Esophagus squamous epithelium (tissue), 4 donors: ENCODE measurements at regions not wholly inside any gene's neighbourhood (a gene's known extent, or its start where the extent isn't known, plus 50 kb on each side); places are given as distances from the start of the nearest gene placed in this dataset.

Experiments
- CTCF ChIP-seq, 6 experiments: fragments of 450-650 bp in 4 of 6; fragments of 200-600 bp in 2 of 6; sonication (generic) in 2 of 6; IDR thresholded peaks; one replicate each; pipeline ENCODE4 v1.5.1; 2016 to 2019; ENCODE audit warnings: antibody characterized with exemption in 6 of 6, mild to moderate bottlenecking in 4 of 6, moderate library complexity in 4 of 6
- POLR2A ChIP-seq, 4 donors: fragments of 450-650 bp; IDR thresholded peaks; one replicate each; pipeline ENCODE4 v1.6.1; 2017; ENCODE audit warnings: antibody characterized with exemption in 4 of 4, mild to moderate bottlenecking in 4 of 4, moderate library complexity in 3 of 4

DNA sequence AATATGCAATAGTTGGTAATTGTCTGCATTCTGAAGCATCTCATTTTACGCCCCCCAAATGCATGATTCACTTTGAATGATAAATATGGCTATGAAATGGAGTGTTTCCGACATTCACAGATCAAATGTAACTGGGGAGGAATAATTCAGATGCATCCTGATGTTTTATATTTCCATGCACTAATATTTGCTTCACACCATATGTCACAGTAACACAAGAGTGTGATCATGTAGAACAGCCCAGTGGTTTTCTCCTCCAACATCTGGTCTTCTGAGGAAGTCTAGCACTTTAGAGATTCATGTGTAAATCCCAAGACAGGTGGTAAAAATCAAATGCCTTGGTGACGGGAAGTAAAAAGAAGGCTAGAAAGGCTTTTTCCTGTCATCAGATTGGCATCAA lies 273.1 kb downstream of the DIO2 start:
- TF ChIP-seq CTCF (IDR thresholded peaks at IDR 0.05) = no peak
- TF ChIP-seq POLR2A (IDR thresholded peaks at IDR 0.05) = no peak
